HEK293 (cell line): ENCODE measurements at regions not wholly inside any gene's neighbourhood (a gene's known extent, or its start where the extent isn't known, plus 50 kb on each side); places are given as distances from the start of the nearest gene placed in this dataset.

Experiments
- CTCF ChIA-PET: fragments of 350-600 bp; formaldehyde crosslinking; extraction: SDS; loops from one replicate; lab custom pipeline; 2021; ENCODE audit warnings: antibody characterized with exemption; lab: Yijun Ruan, JAX
- POLR2A ChIA-PET: fragments of 300-600 bp; formaldehyde crosslinking; extraction: SDS; loops from one replicate; lab custom pipeline; 2020; ENCODE audit warnings: antibody characterized with exemption, inconsistent platforms; lab: Yijun Ruan, JAX
- H3K27ac ChIP-seq: fragments of 200-500 bp; sonication (Bioruptor generic); 2 replicates; pipeline ENCODE4 v1.5.1; 2014; ENCODE audit warnings: low read depth, low read length, control low read depth, inconsistent platforms; ENCODE audit errors: extremely low read depth
- H3K36me3 ChIP-seq, 2 experiments: fragments of 200-500 bp in 1 of 2; sonication (Bioruptor generic) in 1 of 2; 1 replicate in 1 of 2; 2 replicates in 1 of 2; pipeline ENCODE4 v1.5.1; 2014 to 2017; ENCODE audit warnings: inconsistent platforms in 2 of 2, low read length in 2 of 2; ENCODE audit not compliant: control insufficient read depth in 2 of 2, insufficient read depth in 1 of 2
- H3K4me1 ChIP-seq: fragments of 200-500 bp; sonication (Bioruptor generic); 2 replicates; pipeline ENCODE4 v1.5.1; 2014; ENCODE audit warnings: mild to moderate bottlenecking, low read length, inconsistent platforms; ENCODE audit not compliant: control insufficient read depth, insufficient read depth
- H3K4me3 ChIP-seq: 2 replicates; pipeline ENCODE4 v1.5.1; 2011; ENCODE audit warnings: low read depth, mild to moderate bottlenecking, control low read depth, low read length, moderate library complexity
- H3K9me3 ChIP-seq: fragments of 200-500 bp; sonication (Bioruptor generic); 2 replicates; pipeline ENCODE4 v1.5.1; 2014; ENCODE audit warnings: low read depth, low read length, inconsistent platforms; ENCODE audit not compliant: control insufficient read depth, insufficient read depth
- GLIS2 ChIP-seq: fragments of 450-650 bp; formaldehyde crosslinking; IDR thresholded peaks from 2 replicates; pipeline ENCODE4 v1.5.1; 2016; ENCODE audit warnings: missing biosample characterization, missing genetic modification characterization
- PRDM1 ChIP-seq: fragments of 450-650 bp; formaldehyde crosslinking; IDR thresholded peaks from 2 replicates; pipeline ENCODE4; 2016; ENCODE audit warnings: missing biosample characterization, missing genetic modification characterization
- PRDM2 ChIP-seq: fragments of 450-650 bp; formaldehyde crosslinking; IDR thresholded peaks from 2 replicates; pipeline ENCODE4 v1.5.1; 2016; ENCODE audit warnings: missing biosample characterization, missing genetic modification characterization, borderline replicate concordance
- ZBTB17 ChIP-seq: fragments of 450-650 bp; formaldehyde crosslinking; IDR thresholded peaks from 2 replicates; pipeline ENCODE4 v1.5.1; 2016; ENCODE audit warnings: missing biosample characterization, missing genetic modification characterization
- ZNF148 ChIP-seq: fragments of 450-650 bp; formaldehyde crosslinking; IDR thresholded peaks from 2 replicates; pipeline ENCODE4 v1.5.0; 2017; ENCODE audit warnings: missing biosample characterization, missing genetic modification characterization, borderline replicate concordance
- ZNF175 ChIP-seq: fragments of 450-650 bp; formaldehyde crosslinking; IDR thresholded peaks from 2 replicates; pipeline ENCODE4 v1.5.1; 2016; ENCODE audit warnings: missing biosample characterization, missing genetic modification characterization
- ZNF18 ChIP-seq: fragments of 450-650 bp; formaldehyde crosslinking; IDR thresholded peaks from 2 replicates; pipeline ENCODE4 v1.5.1; 2016; ENCODE audit warnings: missing biosample characterization, missing genetic modification characterization
- ZNF394 ChIP-seq: fragments of 450-650 bp; formaldehyde crosslinking; IDR thresholded peaks from 2 replicates; pipeline ENCODE4 v1.5.1; 2016; ENCODE audit warnings: missing biosample characterization, missing genetic modification characterization, mild to moderate bottlenecking, moderate library complexity, borderline replicate concordance
- ZNF449 ChIP-seq: fragments of 450-650 bp; formaldehyde crosslinking; IDR thresholded peaks from 2 replicates; pipeline ENCODE4 v1.5.1; 2017; ENCODE audit warnings: missing biosample characterization, mild to moderate bottlenecking, missing genetic modification characterization, moderate library complexity
- ZNF621 ChIP-seq: fragments of 450-650 bp; formaldehyde crosslinking; IDR thresholded peaks from 2 replicates; pipeline ENCODE4 v1.5.1; 2017; ENCODE audit warnings: missing biosample characterization, missing genetic modification characterization
- ZNF777 ChIP-seq: fragments of 450-650 bp; formaldehyde crosslinking; IDR thresholded peaks from 2 replicates; pipeline ENCODE4 v1.5.1; 2017; ENCODE audit warnings: missing biosample characterization, missing genetic modification characterization, borderline replicate concordance

GRCh38 chr4:16387448-16387847 lies 161.2 kb upstream of the TAPT1 start:
- Histone ChIP-seq H3K9me3 (no peaks in the 10 kb centered on the region), H3K27ac (no peak overlapping the region), H3K36me3 (no peaks in the 10 kb centered on the region), H3K4me1 (no peaks in the 10 kb centered on the region), H3K4me3 (no peak overlapping the region)
- POLR2A ChIA-PET = no interaction called here
- no peak for TF ChIP-seq PRDM1 (tag by site-specific recombination)
- no peak for TF ChIP-seq ZNF394 (tag by site-specific recombination)
- TF ChIP-seq ZNF18 (tag by site-specific recombination) = no peak
- no peak for TF ChIP-seq ZNF449 (tag by site-specific recombination)
- no peak for TF ChIP-seq ZNF175 (tag by site-specific recombination)
- no peak for TF ChIP-seq PRDM2 (tag by site-specific recombination)
- TF ChIP-seq ZNF621 (tag by site-specific recombination) = no peak
- no peak for TF ChIP-seq GLIS2 (tag by site-specific recombination)
- CTCF ChIA-PET = no interaction called here

GRCh38 chr4:16386711-16387320 lies 160.5 kb upstream of the TAPT1 start:
- TF ChIP-seq ZNF148 (tag by site-specific recombination) = no peak
- no peak for TF ChIP-seq ZBTB17 (tag by site-specific recombination)
- no peak for TF ChIP-seq ZNF777
- TF ChIP-seq PRDM2 (tag by site-specific recombination) = no peak
- no peaks in the 10 kb centered on the region for H3K4me1 ChIP-seq
- no peaks in the 10 kb centered on the region for H3K36me3 ChIP-seq
- H3K9me3 ChIP-seq = no peaks in the 10 kb centered on the region
- no peak overlapping the region for H3K4me3 ChIP-seq
- no peak overlapping the region for H3K27ac ChIP-seq
- ChIA-PET POLR2A (no interaction called here), CTCF (no interaction called here)
